ENCODE measurements at regions not wholly inside any gene's neighbourhood (a gene's known extent, or its start where the extent isn't known, plus 50 kb on each side); places are given as distances from the start of the nearest gene placed in this dataset.

DNA sequence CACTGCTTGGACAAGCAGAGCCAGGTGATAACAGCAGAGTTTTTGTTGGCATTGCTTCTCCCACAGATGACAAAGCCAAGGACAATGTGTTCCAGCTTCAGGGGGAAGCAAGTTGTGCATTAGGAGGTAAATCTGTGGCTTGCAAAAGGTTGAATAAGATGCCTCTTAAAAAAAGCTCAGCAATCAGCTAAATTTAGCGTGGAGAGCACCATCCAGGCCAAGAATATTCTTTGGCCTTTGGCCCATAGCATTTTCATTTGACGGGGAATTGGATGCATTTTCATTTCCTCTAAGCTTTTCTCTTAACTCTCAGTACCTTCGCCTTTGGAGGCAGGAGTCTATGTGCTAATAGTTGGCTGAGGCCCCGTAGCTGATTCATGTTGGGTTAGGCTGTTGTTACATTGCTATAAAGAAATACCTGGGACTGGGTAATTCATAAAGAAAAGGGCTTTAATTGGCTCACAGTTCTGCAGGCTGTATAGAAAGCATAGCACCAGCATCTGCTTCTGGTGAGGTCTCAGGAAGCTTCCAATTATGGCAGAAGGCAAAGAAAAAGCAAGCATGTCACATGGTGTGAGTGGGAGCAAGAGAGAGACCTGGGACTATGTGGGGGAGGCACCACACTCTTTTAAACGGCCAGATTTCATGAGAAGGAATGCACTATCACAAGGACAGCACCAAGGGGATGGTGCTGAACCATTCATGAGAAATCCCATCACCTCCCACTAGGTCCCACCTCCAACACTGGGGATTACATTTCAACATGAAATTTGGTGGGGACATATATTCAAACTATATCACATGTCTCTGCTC, 350.1 kb upstream of the C11orf87 start:
- TF ChIP-seq, protein P1, sequence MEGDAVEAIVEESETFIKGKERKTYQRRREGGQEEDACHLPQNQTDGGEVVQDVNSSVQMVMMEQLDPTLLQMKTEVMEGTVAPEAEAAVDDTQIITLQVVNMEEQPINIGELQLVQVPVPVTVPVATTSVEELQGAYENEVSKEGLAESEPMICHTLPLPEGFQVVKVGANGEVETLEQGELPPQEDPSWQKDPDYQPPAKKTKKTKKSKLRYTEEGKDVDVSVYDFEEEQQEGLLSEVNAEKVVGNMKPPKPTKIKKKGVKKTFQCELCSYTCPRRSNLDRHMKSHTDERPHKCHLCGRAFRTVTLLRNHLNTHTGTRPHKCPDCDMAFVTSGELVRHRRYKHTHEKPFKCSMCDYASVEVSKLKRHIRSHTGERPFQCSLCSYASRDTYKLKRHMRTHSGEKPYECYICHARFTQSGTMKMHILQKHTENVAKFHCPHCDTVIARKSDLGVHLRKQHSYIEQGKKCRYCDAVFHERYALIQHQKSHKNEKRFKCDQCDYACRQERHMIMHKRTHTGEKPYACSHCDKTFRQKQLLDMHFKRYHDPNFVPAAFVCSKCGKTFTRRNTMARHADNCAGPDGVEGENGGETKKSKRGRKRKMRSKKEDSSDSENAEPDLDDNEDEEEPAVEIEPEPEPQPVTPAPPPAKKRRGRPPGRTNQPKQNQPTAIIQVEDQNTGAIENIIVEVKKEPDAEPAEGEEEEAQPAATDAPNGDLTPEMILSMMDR (conservative IDR thresholded peaks at IDR 0.05; ENCODE audit: low read length): no peak
- TF ChIP-seq EZH2phosphoT487 (IDR thresholded peaks at IDR 0.05; ENCODE audit: borderline replicate concordance): no peak
